Kidney (tissue), 13 donors: ENCODE measurements at regions not wholly inside any gene's neighbourhood (a gene's known extent, or its start where the extent isn't known, plus 50 kb on each side); places are given as distances from the start of the nearest gene placed in this dataset.

Experiments used
- DNase-seq, 5 donors: peaks; one replicate each; pipeline ENCODE4 v3.0.0-alpha.2; 2013 to 2020
- FAIRE-seq: peaks from 2 replicates; lab custom pipeline; 2012; peaks lifted over from hg19 to GRCh38; lab: Jason Lieb, UNC
- H3K27ac ChIP-seq, 2 donors: one replicate each; pipeline ENCODE4 v1.7.0; 2013; ENCODE audit warnings: low read depth in 2 of 2, low read length in 2 of 2, inconsistent platforms in 1 of 2
- H3K27me3 ChIP-seq: one replicate; pipeline ENCODE4 v1.7.1; 2013; ENCODE audit warnings: low read length, inconsistent platforms; ENCODE audit not compliant: control insufficient read depth, insufficient read depth
- H3K36me3 ChIP-seq, 3 donors: one replicate each; pipeline versions ENCODE4 v1.7.0 to v1.7.1; 2013; ENCODE audit warnings: low read length in 3 of 3, control low read depth in 1 of 3, inconsistent platforms in 1 of 3; ENCODE audit not compliant: insufficient read depth in 3 of 3, control insufficient read depth in 2 of 3
- H3K4me1 ChIP-seq, 3 donors: one replicate each; pipeline versions ENCODE4 v1.7.0 to v1.7.1; 2013; ENCODE audit warnings: low read length in 3 of 3, inconsistent platforms in 1 of 3, low read depth in 1 of 3; ENCODE audit not compliant: control insufficient read depth in 2 of 3, insufficient read depth in 2 of 3
- H3K4me3 ChIP-seq, 3 donors: one replicate each; pipeline versions ENCODE4 v1.7.0 to v1.8.1; 2013; ENCODE audit warnings: low read length in 3 of 3, control low read depth in 1 of 3, inconsistent platforms in 1 of 3
- H3K9ac ChIP-seq, 3 donors: one replicate each; pipeline versions ENCODE4 v1.7.0 to v1.7.1; 2013; ENCODE audit warnings: low read length in 3 of 3, control low read depth in 1 of 3, inconsistent platforms in 1 of 3
- H3K9me3 ChIP-seq, 3 donors: one replicate each; pipeline versions ENCODE4 v1.7.0 to v1.7.1; 2013; ENCODE audit warnings: low read length in 3 of 3, control low read depth in 1 of 3, inconsistent platforms in 1 of 3; ENCODE audit not compliant: control insufficient read depth in 2 of 3, insufficient read depth in 1 of 3
- intact Hi-C: fragments of 100-400 bp; cut with DNase I; formaldehyde crosslinking; loops from one replicate; pipeline ENCODE4 v1.11.1; 2022
- TF ChIP-seq, protein P1 (sequence below): IDR thresholded peaks from 3 replicates; pipeline ENCODE4 v1.5.1; 2012; ENCODE audit warnings: mild to moderate bottlenecking, moderate library complexity, borderline replicate concordance; ENCODE audit not compliant: insufficient read depth; ENCODE audit errors: extremely low read depth
- donor health status: control.
- donor health status: control.
- donor health status: control.
- donor health status: control.
- donor health status: control.
- donor health status: DM: yes; HTN: yes; CAD: no.
- donor health status: Normal renal cell carcinoma (clear cell type).

DNA sequence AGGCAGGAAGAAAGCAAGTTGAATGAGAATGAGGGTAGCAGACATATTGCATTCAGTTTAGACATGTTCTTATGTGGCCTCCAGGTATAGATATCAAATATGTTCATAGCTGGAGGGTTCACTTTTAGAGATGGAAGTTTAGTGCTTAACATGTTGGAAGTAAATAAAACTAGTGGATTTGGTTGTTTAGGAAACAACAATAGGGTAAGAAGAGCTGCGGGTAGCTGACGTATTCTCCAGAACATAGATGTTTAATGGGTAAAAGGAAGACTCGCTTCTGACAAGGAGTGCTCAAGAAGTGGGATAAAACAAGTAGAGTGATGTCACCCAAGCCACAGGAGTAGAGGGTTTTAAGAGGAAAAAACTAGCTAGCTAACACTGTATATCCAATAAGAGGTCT is 128.4 kb upstream of the COL21A1 start:
- Histone ChIP-seq H3K9me3 (no peaks in the 10 kb centered on the region), H3K36me3 (no peaks in the 10 kb centered on the region), H3K4me1 (peaks cover 0 to 12% (median 11%) of the 10 kb centered on the region in 3 donors), H3K27ac (no peak overlapping the region), H3K27me3 (no peaks in the 10 kb centered on the region), H3K4me3 (no peak overlapping the region), H3K9ac (no peak overlapping the region)
- intact Hi-C loops = no loop called here
- TF ChIP-seq, protein P1, sequence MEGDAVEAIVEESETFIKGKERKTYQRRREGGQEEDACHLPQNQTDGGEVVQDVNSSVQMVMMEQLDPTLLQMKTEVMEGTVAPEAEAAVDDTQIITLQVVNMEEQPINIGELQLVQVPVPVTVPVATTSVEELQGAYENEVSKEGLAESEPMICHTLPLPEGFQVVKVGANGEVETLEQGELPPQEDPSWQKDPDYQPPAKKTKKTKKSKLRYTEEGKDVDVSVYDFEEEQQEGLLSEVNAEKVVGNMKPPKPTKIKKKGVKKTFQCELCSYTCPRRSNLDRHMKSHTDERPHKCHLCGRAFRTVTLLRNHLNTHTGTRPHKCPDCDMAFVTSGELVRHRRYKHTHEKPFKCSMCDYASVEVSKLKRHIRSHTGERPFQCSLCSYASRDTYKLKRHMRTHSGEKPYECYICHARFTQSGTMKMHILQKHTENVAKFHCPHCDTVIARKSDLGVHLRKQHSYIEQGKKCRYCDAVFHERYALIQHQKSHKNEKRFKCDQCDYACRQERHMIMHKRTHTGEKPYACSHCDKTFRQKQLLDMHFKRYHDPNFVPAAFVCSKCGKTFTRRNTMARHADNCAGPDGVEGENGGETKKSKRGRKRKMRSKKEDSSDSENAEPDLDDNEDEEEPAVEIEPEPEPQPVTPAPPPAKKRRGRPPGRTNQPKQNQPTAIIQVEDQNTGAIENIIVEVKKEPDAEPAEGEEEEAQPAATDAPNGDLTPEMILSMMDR = no peak
- DNase-seq (no peak), FAIRE-seq (no peak)

DNA sequence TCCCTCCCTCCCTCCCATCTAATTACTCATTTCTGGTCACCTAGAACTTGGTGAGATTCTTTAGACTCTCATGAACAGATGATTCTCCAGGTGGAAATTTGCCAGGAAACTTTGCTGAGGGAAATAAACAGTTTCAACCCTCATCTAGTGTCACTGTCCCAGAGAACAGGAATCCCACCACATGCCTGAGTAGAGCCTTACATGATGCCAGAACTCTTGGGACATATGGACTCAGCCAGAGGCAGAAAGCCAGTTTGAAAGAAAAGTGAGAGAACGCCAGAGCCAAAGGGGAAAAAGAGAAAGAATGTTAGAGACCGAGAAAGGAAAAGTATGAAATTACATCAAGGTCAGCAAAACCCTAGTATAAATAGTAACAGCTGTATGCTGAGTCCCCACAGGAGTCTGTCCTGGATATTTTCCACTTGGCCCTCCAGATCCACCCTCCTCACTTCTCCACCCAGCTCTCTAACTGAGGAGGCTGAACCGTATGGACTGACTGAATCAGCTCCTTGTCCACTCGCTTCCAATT is 127.5 kb upstream of the COL21A1 start:
- peak in 1 of 5 donors; percentile 29 for DNase-seq
- H3K4me1 ChIP-seq = peaks cover 0 to 19% (median 17%) of the 10 kb centered on the region in 3 donors
- TF ChIP-seq, protein P1 = no peak
- H3K9ac ChIP-seq = no peak overlapping the region
- no peak overlapping the region for H3K4me3 ChIP-seq
- H3K36me3 ChIP-seq = no peaks in the 10 kb centered on the region
- H3K27ac ChIP-seq = no peak overlapping the region
- intact Hi-C loops = no loop called here
- no peaks in the 10 kb centered on the region for H3K9me3 ChIP-seq
- H3K27me3 ChIP-seq = no peaks in the 10 kb centered on the region
- FAIRE-seq = no peak

DNA sequence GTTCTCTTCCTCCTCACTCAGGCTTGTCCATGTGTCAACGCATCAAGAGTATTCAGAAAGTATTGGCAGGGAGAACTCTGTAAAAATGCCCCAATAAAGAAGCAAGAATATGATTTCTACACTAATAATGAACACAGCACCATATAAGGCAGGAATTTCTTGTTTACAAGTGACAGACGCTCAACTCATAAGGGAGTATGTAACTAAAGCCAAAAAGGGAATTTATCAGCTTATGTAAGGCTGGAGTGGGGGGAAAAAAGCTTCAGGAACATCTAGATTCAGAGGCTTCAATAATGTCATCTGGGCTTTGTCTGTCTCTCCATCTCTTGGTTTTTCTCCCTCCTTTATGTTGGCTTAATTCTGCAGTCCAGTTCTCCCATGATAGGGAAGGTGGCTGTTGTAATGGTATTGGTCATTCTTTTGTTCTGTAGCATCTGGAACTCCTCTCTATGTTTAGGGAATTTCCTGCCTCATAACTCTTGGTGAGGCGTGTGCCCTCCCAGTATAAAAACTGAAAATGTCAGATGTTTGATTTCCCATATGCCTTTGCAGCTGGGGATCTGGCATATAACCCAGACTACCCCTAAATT is 125.1 kb upstream of the COL21A1 start:
- H3K9me3 ChIP-seq = no peaks in the 10 kb centered on the region
- FAIRE-seq = no peak
- H3K9ac ChIP-seq = no peak overlapping the region
- H3K4me3 ChIP-seq = no peak overlapping the region
- intact Hi-C loops = no loop called here
- DNase-seq = peak in 2 of 5 donors; percentile 34 to 62
- peaks cover 0 to 19% (median 17%) of the 10 kb centered on the region in 3 donors for H3K4me1 ChIP-seq
- no peaks in the 10 kb centered on the region for H3K27me3 ChIP-seq
- TF ChIP-seq, protein P1 = no peak
- peak overlapping the region in 1 of 2 donors; percentile 86 for H3K27ac ChIP-seq
- no peaks in the 10 kb centered on the region for H3K36me3 ChIP-seq
